NCI-H2107 treated with DMSO at 0.1 percent for 48 hours (cell line): ENCODE measurements at regions not wholly inside any gene's neighbourhood (a gene's known extent, or its start where the extent isn't known, plus 50 kb on each side); places are given as distances from the start of the nearest gene placed in this dataset.

ENCODE experiments used
- DNase-seq: peaks from one replicate; lab custom pipeline; 2025; ENCODE audit not compliant: unreplicated experiment; lab: John Stamatoyannopoulos, UW

- DNase-seq: no peak
Measured at GRCh38 chr22:48694296-48694883, 1133.3 kb downstream of the BRD1 start.

GRCh38 chr22:48693377-48694135 lies 1134.1 kb downstream of the BRD1 start:
- DNase-seq: no peak

GRCh38 chr22:48692734-48693376 lies 1134.8 kb downstream of the BRD1 start:
- no peak for DNase-seq

- DNase-seq: no peak
Measured at GRCh38 chr22:48691431-48691851, 1136.2 kb downstream of the BRD1 start.

GRCh38 chr22:48690583-48691317 lies 1136.9 kb downstream of the BRD1 start:
- no peak for DNase-seq

- no peak for DNase-seq
Measured at GRCh38 chr22:48689206-48689605, 1138.5 kb downstream of the BRD1 start.

- no peak for DNase-seq
Measured at GRCh38 chr22:48688366-48688765, 1139.3 kb downstream of the BRD1 start.

GRCh38 chr22:48687606-48688005 lies 1140.1 kb downstream of the BRD1 start:
- DNase-seq: no peak

GRCh38 chr22:48686694-48687302 lies 1140.9 kb downstream of the BRD1 start:
- no peak for DNase-seq

- no peak for DNase-seq
Measured at GRCh38 chr22:48685767-48686166, 1141.9 kb downstream of the BRD1 start.

- DNase-seq: no peak
Measured at GRCh38 chr22:48683640-48684039, 1144.0 kb downstream of the BRD1 start.

- no peak for DNase-seq
Measured at GRCh38 chr22:48682504-48682903, 1145.2 kb downstream of the BRD1 start.

- no peak for DNase-seq
Measured at GRCh38 chr22:48680601-48681000, 1147.1 kb downstream of the BRD1 start.

GRCh38 chr22:48679656-48680555 lies 1147.8 kb downstream of the BRD1 start:
- DNase-seq: no peak

GRCh38 chr22:48678171-48679135 lies 1149.2 kb downstream of the BRD1 start:
- no peak for DNase-seq

GRCh38 chr22:48677621-48678020 lies 1150.1 kb downstream of the BRD1 start:
- DNase-seq: no peak

- no peak for DNase-seq
Measured at GRCh38 chr22:48677168-48677520, 1150.5 kb downstream of the BRD1 start.

- DNase-seq: no peak
Measured at GRCh38 chr22:48676266-48677167, 1151.2 kb downstream of the BRD1 start.
